HEK293T (cell line): ENCODE measurements at regions not wholly inside any gene's neighbourhood (a gene's known extent, or its start where the extent isn't known, plus 50 kb on each side); places are given as distances from the start of the nearest gene placed in this dataset.

Experiments used
- BHLHE40 ChIP-seq: fragments of 450-650 bp; IDR thresholded peaks from 2 replicates; pipeline ENCODE4 v1.6.1; 2016; ENCODE audit warnings: mild to moderate bottlenecking, moderate library complexity, borderline replicate concordance
- CTBP1 ChIP-seq: fragments of 450-650 bp; IDR thresholded peaks from 2 replicates; pipeline ENCODE4 v1.6.1; 2016; ENCODE audit warnings: borderline replicate concordance
- ELF4 ChIP-seq: fragments of 450-650 bp; IDR thresholded peaks from 2 replicates; pipeline ENCODE4 v1.6.1; 2017; ENCODE audit warnings: antibody characterized with exemption
- FOXM1 ChIP-seq: fragments of 450-650 bp; IDR thresholded peaks from 2 replicates; pipeline ENCODE4 v1.6.1; 2017; ENCODE audit warnings: mild to moderate bottlenecking, borderline replicate concordance
- HDGF ChIP-seq: fragments of 450-650 bp; IDR thresholded peaks from 2 replicates; pipeline ENCODE4 v1.6.1; 2017; ENCODE audit warnings: antibody characterized with exemption, borderline replicate concordance
- LEF1 ChIP-seq: fragments of 450-650 bp; IDR thresholded peaks from 2 replicates; pipeline ENCODE4 v1.6.1; 2017; ENCODE audit warnings: mild to moderate bottlenecking, borderline replicate concordance
- NFRKB ChIP-seq: fragments of 450-650 bp; IDR thresholded peaks from 2 replicates; pipeline ENCODE4 v1.6.1; 2016; ENCODE audit warnings: mild to moderate bottlenecking, moderate library complexity
- SP1 ChIP-seq: fragments of 450-650 bp; IDR thresholded peaks from 2 replicates; pipeline ENCODE4 v1.6.1; 2017
- SUZ12 ChIP-seq: fragments of 450-650 bp; IDR thresholded peaks from 2 replicates; pipeline ENCODE4 v1.6.1; 2016; ENCODE audit warnings: mild to moderate bottlenecking
- TARDBP ChIP-seq: fragments of 450-650 bp; IDR thresholded peaks from 2 replicates; pipeline ENCODE4 v1.6.1; 2016
- ZNF384 ChIP-seq: fragments of 450-650 bp; IDR thresholded peaks from 2 replicates; pipeline ENCODE4 v1.6.1; 2016

- TF ChIP-seq FOXM1: no peak
- no peak for TF ChIP-seq LEF1
- no peak for TF ChIP-seq SP1
- TF ChIP-seq TARDBP: no peak
- TF ChIP-seq ZNF384: no peak
- no peak for TF ChIP-seq NFRKB
- no peak for TF ChIP-seq BHLHE40
- TF ChIP-seq ELF4: no peak
- no peak for TF ChIP-seq SUZ12
- TF ChIP-seq CTBP1: no peak
- no peak for TF ChIP-seq HDGF
These were observed 94.6 kb downstream of the SPP2 start for GRCh38 chr2:234145057-234145456.
